ENCODE measurements at regions not wholly inside any gene's neighbourhood (a gene's known extent, or its start where the extent isn't known, plus 50 kb on each side); places are given as distances from the start of the nearest gene placed in this dataset.

DNA sequence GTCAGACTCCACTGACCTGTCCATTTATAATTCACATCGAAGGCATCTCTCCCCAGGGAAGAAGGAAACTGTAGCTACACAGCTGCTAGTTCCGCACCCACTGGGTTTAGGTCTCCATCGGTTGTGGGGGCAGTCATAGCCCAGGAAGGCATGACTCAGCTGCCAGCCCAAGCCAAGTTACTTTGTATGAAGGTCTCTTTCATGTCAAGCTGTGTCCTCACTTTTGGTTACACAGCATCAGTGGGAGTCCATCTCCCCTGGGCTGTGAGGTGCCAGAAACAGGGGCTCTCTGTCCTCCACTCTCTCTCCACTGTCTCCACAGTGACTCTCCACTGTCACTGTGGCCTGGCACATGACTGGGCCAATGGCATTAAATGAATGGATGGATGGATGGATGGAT, 585.2 kb downstream of the BRD1 start:
- Histone ChIP-seq H3K4me3 (ENCODE audit: low read depth in 1 of 2, low read length in 2 of 2) (no peak overlapping the region), H3K9ac (ENCODE audit: low read length) (no peak overlapping the region), H3K27ac (ENCODE audit: low read depth, low read length) (no peak overlapping the region), H3K36me3 (ENCODE audit: insufficient read depth, low read length) (no peaks in the 10 kb centered on the region), H3K4me1 (ENCODE audit: insufficient read depth, low read length) (no peaks in the 10 kb centered on the region), H3K9me3 (ENCODE audit: low read length) (no peaks in the 10 kb centered on the region), H3K27me3 (ENCODE audit: control insufficient read depth in 1 of 2, insufficient read depth in 2 of 2, low read length in 2 of 2) (peaks cover 0 to 4% of the 10 kb centered on the region in 2 donors)

DNA sequence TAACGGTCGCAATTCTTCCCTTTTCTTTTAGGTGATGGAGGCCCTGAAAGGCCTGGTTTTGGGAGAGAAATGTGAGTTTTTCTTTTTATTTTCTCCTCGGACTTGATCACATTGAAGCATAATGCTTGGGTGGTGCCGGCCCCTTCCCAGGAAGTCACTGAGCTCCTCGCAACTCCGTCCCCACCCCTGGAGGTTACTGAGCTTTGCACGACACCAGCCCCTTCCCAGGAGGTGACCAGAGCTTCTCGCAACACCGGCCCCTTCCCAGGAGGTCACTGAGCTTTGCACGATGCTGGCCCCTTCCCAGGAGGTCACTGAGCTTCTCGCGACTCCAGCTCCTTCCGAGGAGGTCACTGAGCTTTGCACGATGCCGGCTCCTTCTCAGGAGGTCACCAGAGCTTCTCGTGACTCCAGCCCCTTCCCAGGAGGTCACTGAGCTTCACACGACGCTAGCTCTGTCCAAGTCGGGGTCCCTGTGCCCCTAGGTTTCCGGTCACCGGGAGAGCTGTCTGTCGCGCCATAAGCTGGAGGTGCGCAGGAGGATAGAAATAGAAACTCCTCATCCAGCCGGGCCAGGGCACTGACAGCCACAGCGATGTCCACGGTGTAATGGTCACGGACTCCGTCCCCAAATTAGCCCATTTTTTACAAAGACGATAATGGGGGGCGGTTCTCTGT, 586.4 kb downstream of the BRD1 start:
- Histone ChIP-seq H3K4me1 (ENCODE audit: insufficient read depth, low read length) (no peaks in the 10 kb centered on the region), H3K9ac (ENCODE audit: low read length) (no peak overlapping the region), H3K27ac (ENCODE audit: low read depth, low read length) (no peak overlapping the region), H3K36me3 (ENCODE audit: insufficient read depth, low read length) (no peaks in the 10 kb centered on the region), H3K9me3 (ENCODE audit: low read length) (no peaks in the 10 kb centered on the region), H3K27me3 (ENCODE audit: control insufficient read depth in 1 of 2, insufficient read depth in 2 of 2, low read length in 2 of 2) (peaks cover 0 to 10% of the 10 kb centered on the region in 2 donors), H3K4me3 (ENCODE audit: low read depth in 1 of 2, low read length in 2 of 2) (no peak overlapping the region)

- H3K9ac ChIP-seq (ENCODE audit: low read length) = no peak overlapping the region
- no peaks in the 10 kb centered on the region for H3K36me3 ChIP-seq (ENCODE audit: insufficient read depth, low read length)
- H3K27me3 ChIP-seq (ENCODE audit: control insufficient read depth in 1 of 2, insufficient read depth in 2 of 2, low read length in 2 of 2) = peaks cover 0 to 11% of the 10 kb centered on the region in 2 donors
- H3K4me1 ChIP-seq (ENCODE audit: insufficient read depth, low read length) = no peaks in the 10 kb centered on the region
- H3K4me3 ChIP-seq (ENCODE audit: low read depth in 1 of 2, low read length in 2 of 2) = no peak overlapping the region
- H3K27ac ChIP-seq (ENCODE audit: low read depth, low read length) = no peak overlapping the region
- no peaks in the 10 kb centered on the region for H3K9me3 ChIP-seq (ENCODE audit: low read length)
Measured at GRCh38 chr22:49240472-49240871, 587.2 kb downstream of the BRD1 start.

GRCh38 chr22:49240016-49240380, 587.7 kb downstream of the BRD1 start:
- no peaks in the 10 kb centered on the region for H3K9me3 ChIP-seq (ENCODE audit: low read length)
- no peak overlapping the region for H3K9ac ChIP-seq (ENCODE audit: low read length)
- peaks cover 0 to 11% of the 10 kb centered on the region in 2 donors for H3K27me3 ChIP-seq (ENCODE audit: control insufficient read depth in 1 of 2, insufficient read depth in 2 of 2, low read length in 2 of 2)
- no peaks in the 10 kb centered on the region for H3K36me3 ChIP-seq (ENCODE audit: insufficient read depth, low read length)
- H3K4me1 ChIP-seq (ENCODE audit: insufficient read depth, low read length) = no peaks in the 10 kb centered on the region
- H3K4me3 ChIP-seq (ENCODE audit: low read depth in 1 of 2, low read length in 2 of 2) = no peak overlapping the region
- no peak overlapping the region for H3K27ac ChIP-seq (ENCODE audit: low read depth, low read length)

DNA sequence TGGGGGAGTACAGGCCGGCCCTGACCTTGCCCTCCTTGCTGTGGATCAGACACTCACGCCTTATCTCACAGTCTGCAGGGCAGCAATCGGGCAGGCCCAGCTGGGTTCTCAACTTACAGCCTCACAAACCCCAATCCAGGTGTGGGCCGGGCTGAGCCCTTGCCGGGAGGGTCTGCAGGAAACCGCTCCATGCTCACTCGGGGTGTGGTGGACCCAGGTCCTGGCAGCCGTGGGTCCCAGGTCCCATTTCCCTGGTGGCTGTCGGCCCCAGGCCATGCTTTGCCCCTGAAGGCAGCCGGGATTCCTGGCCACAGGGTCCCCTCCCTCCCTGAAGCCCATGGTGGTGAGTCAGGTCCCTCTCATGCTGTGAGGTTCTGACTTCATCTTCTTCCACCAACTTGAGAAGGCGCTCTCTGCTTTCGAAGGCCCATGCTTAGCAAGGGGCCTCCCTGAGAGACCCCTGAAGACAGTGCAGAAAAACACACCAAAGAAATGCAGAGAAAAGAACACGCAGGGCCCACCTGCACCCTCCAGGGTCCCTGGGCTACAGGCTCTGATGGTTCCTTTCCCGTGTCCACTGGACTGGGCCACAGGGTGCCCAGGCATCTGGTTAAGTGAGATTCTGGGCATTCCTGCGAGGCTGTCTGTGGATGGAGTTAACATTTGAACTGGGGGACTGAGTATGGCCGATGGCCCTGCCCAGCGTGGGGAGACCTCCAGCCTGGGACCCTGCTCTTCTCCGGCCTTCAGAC, 588.2 kb downstream of the BRD1 start:
- Histone ChIP-seq H3K9ac (ENCODE audit: low read length) (no peak overlapping the region), H3K27ac (ENCODE audit: low read depth, low read length) (no peak overlapping the region), H3K36me3 (ENCODE audit: insufficient read depth, low read length) (no peaks in the 10 kb centered on the region), H3K9me3 (ENCODE audit: low read length) (no peaks in the 10 kb centered on the region), H3K4me1 (ENCODE audit: insufficient read depth, low read length) (no peaks in the 10 kb centered on the region), H3K4me3 (ENCODE audit: low read depth in 1 of 2, low read length in 2 of 2) (no peak overlapping the region), H3K27me3 (ENCODE audit: control insufficient read depth in 1 of 2, insufficient read depth in 2 of 2, low read length in 2 of 2) (peaks cover 0 to 13% of the 10 kb centered on the region in 2 donors)

DNA sequence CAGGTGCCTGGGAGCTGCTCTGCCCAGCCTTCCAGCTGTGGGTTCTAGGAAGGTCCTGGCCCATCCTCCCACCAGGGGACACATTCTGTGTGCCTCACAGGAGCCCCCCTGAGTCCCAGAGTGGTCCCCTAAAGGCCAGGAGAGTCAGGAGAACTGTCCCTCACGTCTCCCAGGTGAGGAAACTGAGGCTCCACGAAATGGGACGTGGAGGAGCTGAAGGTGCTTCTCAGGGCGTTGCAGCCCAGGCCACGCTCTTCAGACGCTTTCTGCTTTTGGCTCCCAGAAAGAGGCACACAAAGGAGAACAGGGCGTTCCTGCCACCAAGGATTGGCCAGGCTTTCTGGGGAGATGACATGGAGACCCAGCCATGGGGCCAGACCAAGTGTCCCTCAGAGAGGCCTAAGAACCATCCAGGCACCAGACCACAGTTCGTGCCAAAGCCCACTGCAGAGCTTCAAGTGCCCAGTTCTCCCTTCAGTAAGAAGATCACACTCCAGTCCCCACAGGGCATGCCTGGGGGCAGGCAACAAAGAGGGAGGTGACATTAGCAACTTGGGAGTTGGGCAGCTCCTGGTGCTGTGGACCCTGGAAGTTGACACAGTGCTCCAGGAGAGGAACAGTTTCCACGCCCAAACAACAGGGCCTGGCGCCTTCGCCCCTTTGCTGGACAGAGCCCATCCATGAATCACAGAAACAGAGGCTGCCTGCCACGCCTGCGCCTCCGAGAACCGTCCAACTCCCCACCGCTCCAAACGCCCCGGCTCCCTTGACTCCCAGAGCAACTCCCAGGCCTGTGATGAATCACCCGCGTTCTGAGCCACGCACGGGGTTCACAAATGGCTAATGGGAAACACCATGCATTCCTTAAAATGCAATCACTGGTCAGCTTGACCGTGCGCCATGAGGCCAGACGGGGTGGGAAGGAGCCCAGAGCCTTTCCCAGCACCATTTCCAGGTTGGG, 589.2 kb downstream of the BRD1 start:
- Histone ChIP-seq H3K36me3 (ENCODE audit: insufficient read depth, low read length) (no peaks in the 10 kb centered on the region), H3K4me3 (ENCODE audit: low read depth in 1 of 2, low read length in 2 of 2) (no peak overlapping the region), H3K9me3 (ENCODE audit: low read length) (no peaks in the 10 kb centered on the region), H3K4me1 (ENCODE audit: insufficient read depth, low read length) (no peaks in the 10 kb centered on the region), H3K27ac (ENCODE audit: low read depth, low read length) (no peak overlapping the region), H3K9ac (ENCODE audit: low read length) (no peak overlapping the region), H3K27me3 (ENCODE audit: control insufficient read depth in 1 of 2, insufficient read depth in 2 of 2, low read length in 2 of 2) (peaks cover 0 to 16% of the 10 kb centered on the region in 2 donors)

- Histone ChIP-seq H3K36me3 (ENCODE audit: insufficient read depth, low read length) (no peaks in the 10 kb centered on the region), H3K4me1 (ENCODE audit: insufficient read depth, low read length) (no peaks in the 10 kb centered on the region), H3K4me3 (ENCODE audit: low read depth in 1 of 2, low read length in 2 of 2) (no peak overlapping the region), H3K27me3 (ENCODE audit: control insufficient read depth in 1 of 2, insufficient read depth in 2 of 2, low read length in 2 of 2) (peaks cover 0 to 17% of the 10 kb centered on the region in 2 donors), H3K9me3 (ENCODE audit: low read length) (no peaks in the 10 kb centered on the region), H3K9ac (ENCODE audit: low read length) (no peak overlapping the region), H3K27ac (ENCODE audit: low read depth, low read length) (no peak overlapping the region)
Measured at GRCh38 chr22:49237703-49238102, 590.0 kb downstream of the BRD1 start.

- H3K36me3 ChIP-seq (ENCODE audit: insufficient read depth, low read length) = no peaks in the 10 kb centered on the region
- peaks cover 0 to 20% of the 10 kb centered on the region in 2 donors for H3K27me3 ChIP-seq (ENCODE audit: control insufficient read depth in 1 of 2, insufficient read depth in 2 of 2, low read length in 2 of 2)
- no peak overlapping the region for H3K27ac ChIP-seq (ENCODE audit: low read depth, low read length)
- no peaks in the 10 kb centered on the region for H3K4me1 ChIP-seq (ENCODE audit: insufficient read depth, low read length)
- H3K9ac ChIP-seq (ENCODE audit: low read length) = no peak overlapping the region
- no peaks in the 10 kb centered on the region for H3K9me3 ChIP-seq (ENCODE audit: low read length)
- no peak overlapping the region for H3K4me3 ChIP-seq (ENCODE audit: low read depth in 1 of 2, low read length in 2 of 2)
Measured at GRCh38 chr22:49237279-49237678, 590.4 kb downstream of the BRD1 start.

DNA sequence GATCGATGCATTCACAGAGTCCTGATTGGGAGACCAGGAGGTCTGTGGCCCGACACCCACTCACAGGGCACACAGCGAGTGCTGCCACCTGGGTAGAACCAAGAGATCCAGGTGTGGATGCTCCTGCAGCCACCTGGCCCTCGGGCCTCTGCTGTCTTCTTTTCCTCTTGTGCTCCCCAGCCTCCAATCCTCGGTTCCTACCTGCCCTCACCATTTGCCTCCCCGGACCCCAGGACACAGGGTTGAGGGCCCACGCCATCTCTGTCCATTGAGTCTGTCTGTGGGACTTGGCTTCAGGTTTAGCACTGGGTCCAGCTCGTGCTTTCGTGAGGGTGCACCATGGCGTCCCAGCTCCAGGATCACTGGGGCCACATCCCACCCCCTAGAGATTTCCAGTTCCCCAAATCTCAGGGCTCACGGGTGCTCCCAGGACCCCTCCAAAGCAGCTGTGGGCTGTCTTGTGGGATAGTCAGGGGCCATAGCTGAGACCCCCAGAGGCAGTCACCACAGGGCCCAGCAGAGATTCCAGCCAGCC, 591.1 kb downstream of the BRD1 start:
- Histone ChIP-seq H3K36me3 (ENCODE audit: insufficient read depth, low read length) (no peaks in the 10 kb centered on the region), H3K4me3 (ENCODE audit: low read depth in 1 of 2, low read length in 2 of 2) (no peak overlapping the region), H3K9me3 (ENCODE audit: low read length) (no peaks in the 10 kb centered on the region), H3K4me1 (ENCODE audit: insufficient read depth, low read length) (no peaks in the 10 kb centered on the region), H3K27ac (ENCODE audit: low read depth, low read length) (no peak overlapping the region), H3K9ac (ENCODE audit: low read length) (no peak overlapping the region), H3K27me3 (ENCODE audit: control insufficient read depth in 1 of 2, insufficient read depth in 2 of 2, low read length in 2 of 2) (peaks cover 0 to 20% of the 10 kb centered on the region in 2 donors)

- peaks cover 0 to 20% of the 10 kb centered on the region in 2 donors for H3K27me3 ChIP-seq (ENCODE audit: control insufficient read depth in 1 of 2, insufficient read depth in 2 of 2, low read length in 2 of 2)
- H3K9ac ChIP-seq (ENCODE audit: low read length) = no peak overlapping the region
- no peaks in the 10 kb centered on the region for H3K36me3 ChIP-seq (ENCODE audit: insufficient read depth, low read length)
- no peaks in the 10 kb centered on the region for H3K4me1 ChIP-seq (ENCODE audit: insufficient read depth, low read length)
- H3K4me3 ChIP-seq (ENCODE audit: low read depth in 1 of 2, low read length in 2 of 2) = no peak overlapping the region
- no peaks in the 10 kb centered on the region for H3K9me3 ChIP-seq (ENCODE audit: low read length)
- no peak overlapping the region for H3K27ac ChIP-seq (ENCODE audit: low read depth, low read length)
Measured at GRCh38 chr22:49235463-49236300, 592.0 kb downstream of the BRD1 start.
